Brain microvascular endothelial cell (primary cell): ENCODE measurements at regions not wholly inside any gene's neighbourhood (a gene's known extent, or its start where the extent isn't known, plus 50 kb on each side); places are given as distances from the start of the nearest gene placed in this dataset.

ENCODE experiments used
- DNase-seq: peaks from one replicate; pipeline ENCODE4 v3.0.0-alpha.2; 2020
- H3K27ac ChIP-seq: fragments of 250-450 bp; sonication (Bioruptor Pico); 2 replicates; pipeline ENCODE4 v1.5.1; 2020; ENCODE audit warnings: mild to moderate bottlenecking, moderate library complexity
- H3K27me3 ChIP-seq: fragments of 250-450 bp; sonication (Bioruptor Pico); replicated peaks from 2 replicates; pipeline ENCODE4 v1.5.1; 2020; ENCODE audit warnings: mild to moderate bottlenecking
- H3K36me3 ChIP-seq: fragments of 250-450 bp; sonication (Bioruptor Pico); replicated peaks from 2 replicates; pipeline ENCODE4 v1.5.1; 2020; ENCODE audit warnings: mild to moderate bottlenecking
- H3K4me3 ChIP-seq: 2 replicates; pipeline ENCODE4 v1.5.1; 2011; ENCODE audit warnings: low read depth, mild to moderate bottlenecking, control low read depth, low read length, moderate library complexity
- CTCF ChIP-seq: IDR thresholded peaks from 2 replicates; pipeline ENCODE4 v1.5.1; 2011; ENCODE audit warnings: low read depth, mild to moderate bottlenecking, moderate library complexity, low read length, control low read depth, inconsistent platforms; ENCODE audit errors: missing control alignments
- in situ Hi-C: cut with HindIII; loops from 2 replicates; pipeline ENCODE4 v1.10.0; 2017; ENCODE audit warnings: low sequenced_read_pairs, low pct_ligation_motif_present

- Histone ChIP-seq H3K4me3 (no peak overlapping the region), H3K36me3 (no peaks in the 10 kb centered on the region), H3K27me3 (no peaks in the 10 kb centered on the region), H3K27ac (no peak overlapping the region)
- no peak for DNase-seq
- no peak for TF ChIP-seq CTCF
- in situ Hi-C loops = no loop called here
These were observed 144.6 kb upstream of the RMP24 start for GRCh38 chr18:35827903-35828275.

GRCh38 chr18:35828591-35828990 is 143.9 kb upstream of the RMP24 start:
- no peaks in the 10 kb centered on the region for H3K27me3 ChIP-seq
- no peak overlapping the region for H3K27ac ChIP-seq
- in situ Hi-C loops = no loop called here
- no peak for TF ChIP-seq CTCF
- H3K36me3 ChIP-seq = no peaks in the 10 kb centered on the region
- no peak for DNase-seq
- H3K4me3 ChIP-seq = no peak overlapping the region

GRCh38 chr18:35835366-35835765 is 137.1 kb upstream of the RMP24 start:
- Histone ChIP-seq H3K27ac (no peak overlapping the region), H3K4me3 (no peak overlapping the region)

GRCh38 chr18:35835833-35836232 is 136.6 kb upstream of the RMP24 start:
- no peak overlapping the region for H3K27ac ChIP-seq
- no peaks in the 10 kb centered on the region for H3K27me3 ChIP-seq
- TF ChIP-seq CTCF = no peak
- H3K4me3 ChIP-seq = no peak overlapping the region
- no peaks in the 10 kb centered on the region for H3K36me3 ChIP-seq
- in situ Hi-C loops = no loop called here
- DNase-seq = no peak

More at GRCh38 chr18:35835366-35835765, 137.1 kb upstream of the RMP24 start:
- TF ChIP-seq CTCF = no peak
- in situ Hi-C loops = no loop called here
- H3K36me3 ChIP-seq = no peaks in the 10 kb centered on the region
- no peaks in the 10 kb centered on the region for H3K27me3 ChIP-seq
- DNase-seq = no peak

GRCh38 chr18:35836932-35837331 is 135.5 kb upstream of the RMP24 start:
- H3K4me3 ChIP-seq = no peak overlapping the region
- no peaks in the 10 kb centered on the region for H3K27me3 ChIP-seq
- no peaks in the 10 kb centered on the region for H3K36me3 ChIP-seq
- DNase-seq = no peak
- in situ Hi-C loops = no loop called here
- no peak for TF ChIP-seq CTCF
- H3K27ac ChIP-seq = no peak overlapping the region

GRCh38 chr18:35837922-35838496 is 134.5 kb upstream of the RMP24 start:
- in situ Hi-C loops = no loop called here
- no peak for DNase-seq
- no peak for TF ChIP-seq CTCF
- no peak overlapping the region for H3K27ac ChIP-seq
- no peaks in the 10 kb centered on the region for H3K27me3 ChIP-seq
- H3K4me3 ChIP-seq = no peak overlapping the region
- no peaks in the 10 kb centered on the region for H3K36me3 ChIP-seq
